Right hindlimb (tissue), 1 donor: ENCODE measurements at regions not wholly inside any gene's neighbourhood (a gene's known extent, or its start where the extent isn't known, plus 50 kb on each side); places are given as distances from the start of the nearest gene placed in this dataset.

Experiments
- DNase-seq: peaks from one replicate; pipeline ENCODE4 v3.0.0-alpha.2; 2018

DNA sequence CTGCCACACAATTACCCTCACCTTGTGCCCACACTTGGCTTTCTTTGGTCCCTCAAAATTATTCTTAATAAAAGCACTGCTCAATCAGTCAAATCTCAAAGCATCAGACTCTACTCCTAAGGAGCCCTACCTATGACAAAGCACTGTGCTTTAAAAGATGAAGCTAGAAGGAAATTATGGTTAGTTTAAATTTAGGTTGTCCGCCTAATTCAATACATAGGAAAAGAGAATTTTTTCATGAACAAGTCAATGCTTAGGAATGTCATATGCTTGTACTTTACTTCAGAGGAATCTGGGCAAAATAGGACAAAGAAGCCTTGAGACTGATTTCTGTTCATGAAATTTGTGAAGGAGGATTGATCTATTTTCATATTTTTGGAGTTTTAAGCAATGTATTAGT lies 726.4 kb upstream of the CDH2 start:
- no peak for DNase-seq

DNA sequence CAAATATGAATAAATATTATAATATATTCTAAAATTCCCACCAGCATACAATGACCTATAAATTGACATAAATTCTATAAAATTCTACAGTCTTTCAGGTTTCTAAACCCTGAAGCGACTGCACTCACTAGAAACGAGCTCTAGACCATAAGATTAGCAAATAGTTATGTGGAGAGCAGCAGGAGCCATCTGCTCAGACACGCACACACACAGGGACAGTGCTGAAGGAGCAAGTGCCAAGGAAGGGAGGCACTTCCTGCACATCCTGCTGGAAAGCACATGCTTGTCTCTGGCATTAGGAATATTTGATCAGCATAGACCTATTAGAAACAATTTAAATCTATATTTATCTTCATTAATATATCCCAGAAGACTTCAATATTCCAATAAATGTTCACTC lies 713.9 kb upstream of the CDH2 start:
- no peak for DNase-seq

DNA sequence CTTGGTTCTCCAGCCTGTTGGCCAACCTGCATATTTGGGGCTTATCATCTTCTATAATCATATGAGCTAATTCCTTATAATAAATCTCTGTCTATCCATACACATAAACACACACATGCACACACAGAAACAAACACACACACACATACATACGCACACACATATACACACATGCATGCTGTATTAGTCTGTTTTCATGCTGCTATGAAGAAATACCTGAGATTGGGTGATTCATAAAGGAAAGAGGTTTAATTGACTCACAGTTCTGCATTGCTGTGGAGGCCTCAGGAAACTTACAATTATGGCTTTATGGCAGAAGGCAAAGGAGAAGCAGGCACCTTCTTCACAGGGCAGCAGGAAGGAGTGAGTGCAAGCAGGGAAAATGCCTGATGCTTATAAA lies 707.4 kb upstream of the CDH2 start:
- DNase-seq, result no peak

DNA sequence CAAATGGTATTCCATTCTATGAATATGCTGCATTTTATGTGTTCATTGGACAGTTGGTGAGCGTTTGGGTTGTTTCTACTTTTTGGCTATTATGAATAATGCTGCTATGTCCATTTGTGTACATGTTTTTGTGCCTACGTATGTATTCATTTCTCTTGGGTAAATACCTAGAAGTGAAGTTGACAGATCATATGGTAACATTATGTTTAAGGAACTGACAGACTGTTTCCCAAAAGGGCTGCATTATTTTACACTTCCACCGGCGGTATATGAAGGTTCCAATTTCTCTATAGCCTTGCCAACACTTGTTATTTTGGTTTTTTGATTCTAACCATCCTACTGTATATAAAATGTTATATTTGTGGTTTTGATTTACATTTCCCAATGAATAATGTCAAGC lies 703.9 kb upstream of the CDH2 start:
- no peak for DNase-seq

DNA sequence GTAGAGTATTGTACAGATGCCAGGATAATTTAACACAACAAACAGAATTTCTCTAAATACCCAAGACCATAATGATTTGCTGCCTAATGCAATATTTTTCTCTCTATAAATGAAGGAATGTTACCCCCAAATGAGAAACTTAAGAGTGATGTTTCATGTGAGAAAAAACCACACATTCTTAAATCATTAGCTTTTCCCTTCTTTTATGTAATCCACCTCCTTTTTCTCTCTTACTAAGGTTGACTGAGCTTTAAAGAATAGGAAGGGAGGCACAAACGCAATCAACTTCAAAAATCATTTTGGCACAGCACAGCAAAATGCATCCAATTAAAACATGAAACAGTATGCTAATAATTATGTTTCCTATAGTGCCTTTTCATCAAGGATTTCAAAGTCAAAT lies 698.1 kb upstream of the CDH2 start:
- DNase-seq, result no peak

DNA sequence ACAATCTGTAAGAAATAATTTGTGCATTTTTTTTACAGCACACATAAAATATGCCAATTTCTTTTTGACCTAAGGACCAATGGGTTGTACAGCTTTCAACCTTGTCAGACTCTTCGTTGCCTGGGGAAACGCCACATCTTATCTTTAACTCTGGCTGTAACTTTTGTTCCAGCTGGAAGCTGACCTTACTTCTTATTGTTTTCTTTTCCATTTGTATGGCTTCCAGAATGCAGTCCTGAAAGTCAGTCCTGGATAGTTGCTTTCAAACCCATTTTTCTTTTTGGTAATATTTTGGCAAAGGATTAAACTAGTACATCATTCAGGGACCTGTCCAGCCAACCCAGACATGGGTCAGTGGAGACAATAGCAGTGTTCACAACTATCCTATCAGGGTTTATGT lies 686.5 kb upstream of the CDH2 start:
- DNase-seq, result no peak

DNA sequence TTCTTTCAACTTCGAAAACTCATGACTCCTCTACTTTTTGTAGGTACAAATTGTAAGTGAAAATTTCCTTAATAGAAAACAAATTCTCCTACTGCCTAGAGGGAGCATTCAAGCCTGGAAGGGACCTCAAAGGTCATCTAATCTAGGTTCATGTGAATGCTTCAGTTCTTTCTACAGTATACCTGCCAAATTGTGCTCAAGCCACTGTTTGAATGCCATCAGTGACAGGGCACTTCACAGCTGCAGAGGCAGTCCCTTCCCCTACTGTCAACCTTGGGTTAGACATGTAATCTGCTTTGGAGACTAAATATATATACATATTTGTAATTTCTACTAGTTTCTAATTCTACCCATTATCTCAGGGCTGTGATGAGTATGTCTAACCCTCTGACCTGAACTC lies 681.3 kb upstream of the CDH2 start:
- DNase-seq, result no peak

DNA sequence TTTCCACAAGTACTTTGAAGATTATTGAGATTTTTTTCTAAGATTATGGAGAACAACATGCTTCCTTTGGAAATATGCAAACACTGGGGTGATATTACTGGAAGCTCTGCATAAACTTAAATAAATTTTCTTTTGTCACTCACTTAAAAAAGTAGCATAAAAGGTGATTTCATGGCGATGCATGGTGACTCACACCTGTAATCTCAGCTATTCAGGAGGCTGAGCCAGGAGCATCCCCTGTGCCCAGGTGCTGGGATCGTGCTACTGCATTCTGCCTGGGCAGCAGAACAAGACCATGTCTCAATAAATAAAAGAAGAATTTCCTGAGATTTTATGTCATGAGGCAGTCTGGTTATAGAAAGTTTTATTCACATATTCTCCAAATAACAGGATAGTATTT lies 679.1 kb upstream of the CDH2 start:
- no peak for DNase-seq

DNA sequence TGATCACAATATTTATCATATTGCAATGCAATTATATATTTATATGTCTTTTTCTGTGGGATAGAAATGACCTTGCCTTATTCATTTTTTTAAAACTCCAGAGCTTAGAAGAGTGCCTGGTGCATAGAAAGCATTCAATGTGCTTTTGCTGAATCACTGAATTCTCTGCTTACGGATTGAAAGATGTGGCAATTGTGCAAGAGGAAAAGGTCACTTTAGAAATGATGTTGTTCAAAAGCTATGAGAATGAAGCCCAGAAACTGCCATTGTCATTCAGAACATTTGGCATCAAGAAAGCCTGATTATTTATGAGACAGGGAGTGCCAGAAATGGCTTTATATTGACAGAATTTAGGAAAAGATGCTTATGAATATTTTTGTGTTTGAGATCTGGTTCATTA lies 678.6 kb upstream of the CDH2 start:
- no peak for DNase-seq

DNA sequence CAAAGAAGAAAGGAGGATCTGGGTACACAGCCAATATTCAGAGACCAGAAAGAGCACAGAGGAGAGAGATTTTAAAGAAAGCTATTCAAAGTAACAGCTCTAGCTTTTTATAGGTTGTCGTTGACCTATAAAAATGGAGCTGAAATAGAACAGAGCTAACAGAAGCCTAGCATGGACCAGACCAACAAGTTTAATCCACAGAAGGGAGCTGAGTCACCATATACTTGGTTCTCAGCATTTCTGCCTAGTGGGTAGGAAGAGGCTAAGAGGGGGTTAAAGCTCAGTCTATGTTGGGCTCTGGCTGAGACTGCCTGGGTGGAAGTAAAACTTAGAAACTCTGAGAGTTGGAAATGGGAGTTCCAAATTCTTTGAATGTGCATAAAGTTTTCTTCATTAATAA lies 678.0 kb upstream of the CDH2 start:
- DNase-seq, result no peak

DNA sequence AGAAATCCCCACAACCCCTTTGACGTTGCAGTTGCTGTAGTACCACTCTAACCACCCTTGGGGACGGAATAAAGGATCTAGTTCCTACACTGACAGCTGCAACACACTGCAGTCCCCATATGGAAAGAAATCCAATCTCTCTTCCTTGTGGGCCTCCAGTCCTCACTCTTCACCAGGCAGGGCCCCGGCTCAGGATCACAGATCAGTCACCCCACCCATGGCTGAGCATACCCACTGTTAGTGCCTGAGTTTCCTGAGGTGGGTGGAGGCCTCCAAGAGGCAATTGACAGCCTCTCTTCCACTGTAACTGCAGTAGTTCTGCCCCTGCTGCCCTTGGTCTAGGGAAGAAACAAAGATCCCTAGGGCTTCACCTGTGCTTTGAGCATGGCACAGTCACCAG lies 670.0 kb upstream of the CDH2 start:
- no peak for DNase-seq

DNA sequence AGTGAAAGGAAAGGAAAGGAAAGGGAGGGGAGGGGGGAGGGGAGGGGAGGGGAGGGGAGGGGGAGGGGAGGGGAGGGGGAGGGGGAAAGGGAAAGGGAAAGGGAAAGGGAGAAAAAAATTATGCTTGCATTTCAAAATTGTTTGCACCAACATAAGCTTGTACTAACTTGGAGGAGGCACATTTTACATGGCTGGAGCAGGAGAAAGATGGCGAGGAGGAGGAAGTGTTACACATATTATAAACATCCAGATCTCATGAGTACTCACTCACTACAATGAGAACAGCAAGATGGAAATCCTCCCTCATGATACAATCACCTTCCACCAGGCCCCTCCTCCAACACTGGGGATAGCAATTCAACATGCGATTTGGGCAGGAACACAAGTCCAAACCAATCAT lies 660.2 kb upstream of the CDH2 start:
- no peak for DNase-seq

DNA sequence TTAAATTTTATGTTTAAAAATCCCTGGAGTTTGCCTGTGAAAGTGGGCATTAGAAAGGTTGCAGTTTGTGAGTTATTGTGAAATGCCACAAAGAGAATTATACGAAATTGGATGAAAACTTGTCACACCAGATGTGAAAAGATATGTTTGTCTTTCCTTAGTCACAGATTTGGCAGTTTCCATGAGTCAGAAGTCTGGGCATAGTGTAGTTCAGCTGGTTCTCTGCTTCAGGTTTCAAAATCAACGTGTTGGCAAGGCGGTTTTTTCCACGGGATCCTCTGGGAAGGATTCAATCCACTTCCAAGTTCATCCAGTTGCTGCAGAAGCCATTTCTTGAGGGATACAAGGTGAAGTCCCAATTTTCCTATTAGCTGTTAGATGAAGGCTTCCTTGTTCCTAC lies 658.0 kb upstream of the CDH2 start:
- DNase-seq, result no peak

DNA sequence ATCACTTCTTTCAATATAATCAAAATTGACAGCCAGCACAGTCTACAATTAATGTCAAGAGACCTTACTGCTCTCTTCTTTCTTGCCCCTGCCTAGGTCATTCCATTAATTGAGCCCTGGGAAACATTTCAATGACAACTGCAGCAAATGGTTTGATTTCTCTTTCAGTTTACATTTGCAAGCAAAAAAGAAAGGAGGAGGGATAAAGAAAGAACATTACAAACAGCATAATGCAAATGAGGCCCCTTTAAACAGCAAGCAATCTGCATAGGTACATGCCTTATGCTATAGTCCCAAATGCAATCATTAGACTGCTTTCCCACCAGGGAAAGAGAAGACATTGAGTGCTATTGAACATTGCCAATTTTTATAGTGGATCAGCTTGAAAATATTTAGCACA lies 655.0 kb upstream of the CDH2 start:
- no peak for DNase-seq

DNA sequence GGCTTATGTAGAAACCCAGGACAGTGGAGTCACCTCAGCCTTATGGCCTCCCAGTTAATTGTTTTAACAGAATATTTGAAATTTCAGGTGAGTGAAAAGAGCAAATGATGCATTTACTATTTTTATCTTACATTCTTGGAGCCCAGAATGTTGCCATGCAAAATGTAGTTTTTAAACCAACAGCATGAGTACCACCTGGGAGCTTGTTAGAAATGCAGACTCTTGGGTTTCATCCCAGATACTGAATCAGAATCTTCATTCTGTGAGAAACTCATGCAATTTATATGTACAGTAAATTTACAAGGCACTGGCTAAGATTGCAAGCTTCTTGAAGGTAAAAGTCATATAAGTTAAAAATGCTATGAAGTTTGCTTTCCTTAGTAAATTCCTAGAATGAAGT lies 654.5 kb upstream of the CDH2 start:
- DNase-seq, result no peak

DNA sequence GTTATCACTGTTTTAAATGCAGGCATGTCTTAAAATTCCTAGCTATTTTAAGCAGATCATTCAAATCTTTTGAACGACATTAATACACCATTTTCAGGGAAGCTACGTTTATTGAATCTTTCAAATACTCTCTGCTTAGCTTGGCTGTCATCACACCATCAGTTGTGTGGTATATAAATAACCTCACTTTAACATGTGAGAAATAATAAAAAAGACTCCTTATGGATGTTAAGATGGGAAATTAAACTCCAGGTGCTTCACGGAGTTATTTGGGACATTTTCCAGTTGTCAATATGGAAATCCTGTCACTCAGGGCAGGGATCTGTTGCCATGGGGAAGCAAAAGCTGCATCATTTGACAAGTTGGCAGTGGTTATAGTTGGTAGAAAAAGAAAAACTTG lies 649.2 kb upstream of the CDH2 start:
- no peak for DNase-seq

DNA sequence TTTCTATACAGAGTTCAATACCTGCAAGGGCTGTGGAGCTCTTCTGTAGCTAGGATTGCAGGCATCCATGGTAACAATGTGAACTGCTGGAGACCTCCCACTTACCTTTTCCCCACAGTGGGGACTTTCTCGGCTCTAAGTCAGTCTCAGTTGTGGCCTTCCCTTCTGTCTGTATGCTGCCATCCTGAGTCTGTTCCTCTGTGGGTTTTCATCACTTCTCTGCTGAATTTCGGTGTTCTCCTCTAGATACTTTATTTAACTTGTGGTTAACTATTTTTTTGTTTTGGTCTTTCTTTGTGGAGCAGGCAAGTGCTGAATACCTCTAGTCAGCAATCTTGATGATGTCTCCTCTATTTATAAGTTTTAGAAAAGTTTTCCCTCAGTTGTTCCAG lies 647.2 kb upstream of the CDH2 start:
- no peak for DNase-seq

DNA sequence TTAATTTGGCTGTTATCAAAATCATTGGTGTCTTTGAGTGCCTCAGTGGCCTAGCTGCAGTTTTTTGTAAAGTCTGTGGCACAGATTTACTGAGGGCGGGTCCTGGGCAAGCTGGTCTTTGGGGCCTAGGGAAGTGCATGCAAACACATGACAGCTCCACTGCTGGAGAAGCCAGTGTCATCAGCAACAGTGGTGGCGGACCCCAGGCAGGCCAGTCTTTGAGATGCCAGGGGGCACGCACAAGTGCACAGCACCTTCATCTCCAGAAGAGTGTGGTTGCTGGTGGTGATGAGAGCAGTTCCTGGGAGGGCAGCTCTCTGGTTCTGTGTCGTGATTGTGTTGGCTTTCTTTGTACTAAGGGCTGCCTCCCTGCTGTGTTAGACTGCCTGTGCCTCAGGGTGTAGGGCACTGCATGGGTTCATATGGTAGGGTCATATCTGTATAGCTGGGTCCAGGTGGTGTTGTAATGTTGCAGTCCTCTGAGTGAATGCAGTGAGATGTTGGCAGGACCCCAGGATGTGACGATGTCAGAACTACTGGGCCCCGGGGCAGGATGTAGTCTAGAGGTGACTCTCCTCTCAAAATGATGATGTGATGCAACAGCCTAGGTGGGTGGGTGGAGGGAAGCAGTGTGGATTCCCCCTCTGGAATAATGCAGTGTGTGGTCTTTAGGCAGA lies 646.7 kb upstream of the CDH2 start:
- no peak for DNase-seq

DNA sequence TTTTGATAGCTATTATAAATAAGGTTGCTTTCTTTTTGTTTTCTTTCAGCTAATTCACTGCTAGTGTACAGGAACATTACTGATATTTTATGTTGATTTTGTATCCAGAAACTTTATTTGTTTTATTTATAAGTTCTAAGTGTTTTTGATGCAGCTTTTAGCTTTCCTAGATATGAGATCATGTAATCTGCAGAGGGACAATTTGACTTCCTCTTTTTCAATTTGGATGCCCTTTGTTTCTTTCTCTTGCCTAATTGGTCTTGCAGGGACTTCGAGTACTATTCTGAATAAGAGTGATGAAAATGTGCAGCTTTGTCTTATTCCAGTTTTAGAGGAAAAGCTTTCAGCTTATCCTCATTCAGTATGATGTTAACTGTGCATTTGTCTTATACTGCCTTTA lies 643.4 kb upstream of the CDH2 start:
- no peak for DNase-seq

DNA sequence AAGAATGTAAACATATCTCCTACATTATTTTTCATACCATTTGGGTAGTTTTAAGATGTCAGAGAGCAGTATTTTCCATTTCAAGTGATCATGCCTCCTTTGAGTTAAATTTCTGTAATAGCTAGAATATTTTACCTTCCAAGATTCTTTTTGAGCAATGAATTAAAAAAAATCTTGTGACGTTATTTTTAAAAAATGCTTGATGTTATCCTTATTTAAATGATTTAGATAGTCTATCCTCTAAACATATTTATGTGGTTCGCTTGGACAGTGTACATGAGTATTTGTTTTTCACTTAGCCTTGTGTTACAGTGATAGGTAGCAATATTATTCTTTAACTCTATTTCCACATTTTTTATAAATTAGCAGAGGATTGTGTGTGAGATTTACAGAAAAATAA lies 639.2 kb upstream of the CDH2 start:
- no peak for DNase-seq

DNA sequence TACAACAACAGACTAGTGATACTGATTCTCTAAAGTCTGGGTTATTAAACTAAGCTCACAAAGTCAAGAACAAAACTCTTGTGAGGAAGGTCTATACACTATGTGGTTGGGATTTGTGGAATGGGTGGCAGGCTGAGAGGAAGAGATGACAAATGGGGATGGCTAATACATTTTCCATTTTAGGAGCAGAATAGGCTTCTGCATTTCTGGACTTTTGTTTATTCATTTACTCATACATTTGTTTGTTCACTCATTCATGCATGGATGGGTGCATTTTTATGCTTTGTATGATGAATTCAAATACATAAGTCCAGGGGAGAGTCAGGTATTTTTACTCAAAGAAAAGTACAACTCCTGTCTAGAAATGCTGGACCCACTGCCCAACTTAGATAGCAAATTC lies 637.4 kb upstream of the CDH2 start:
- no peak for DNase-seq

DNA sequence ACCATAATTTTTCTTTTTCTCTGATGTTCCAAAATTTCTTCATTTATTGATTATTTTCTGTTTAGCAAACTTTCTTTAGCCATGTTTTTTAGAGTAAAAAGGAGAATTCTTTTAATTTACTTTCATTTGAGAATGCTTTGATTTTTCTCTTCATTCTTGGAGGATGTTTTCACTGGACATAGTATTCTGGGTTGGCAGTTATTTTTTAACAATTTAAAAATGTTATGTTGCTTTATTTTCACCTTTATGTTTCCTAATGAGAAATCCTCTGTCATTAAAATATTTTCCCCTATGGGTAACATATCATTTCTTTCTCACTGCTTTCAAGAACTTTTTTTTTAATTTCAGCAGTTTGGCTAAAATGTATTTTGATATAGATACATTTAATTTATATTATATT lies 631.4 kb upstream of the CDH2 start:
- no peak for DNase-seq

DNA sequence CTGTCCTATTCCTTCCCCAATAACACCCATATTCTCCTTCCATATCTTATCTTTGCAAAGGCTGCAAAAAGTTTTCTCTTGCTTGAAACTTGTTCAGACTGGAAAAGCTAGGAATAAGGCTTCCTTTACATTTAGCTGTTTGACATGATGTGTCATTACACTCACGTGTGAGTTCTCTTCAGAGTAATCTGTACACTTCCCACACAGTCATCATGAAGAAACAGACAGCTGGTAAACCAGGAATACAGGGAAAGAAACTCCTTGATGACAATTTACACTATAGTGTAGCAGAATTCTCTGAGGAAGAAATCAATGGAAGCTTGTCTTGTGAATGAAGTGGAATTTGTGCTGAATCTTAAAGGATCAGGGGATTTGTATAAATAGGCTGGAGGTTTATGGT lies 628.6 kb upstream of the CDH2 start:
- no peak for DNase-seq

DNA sequence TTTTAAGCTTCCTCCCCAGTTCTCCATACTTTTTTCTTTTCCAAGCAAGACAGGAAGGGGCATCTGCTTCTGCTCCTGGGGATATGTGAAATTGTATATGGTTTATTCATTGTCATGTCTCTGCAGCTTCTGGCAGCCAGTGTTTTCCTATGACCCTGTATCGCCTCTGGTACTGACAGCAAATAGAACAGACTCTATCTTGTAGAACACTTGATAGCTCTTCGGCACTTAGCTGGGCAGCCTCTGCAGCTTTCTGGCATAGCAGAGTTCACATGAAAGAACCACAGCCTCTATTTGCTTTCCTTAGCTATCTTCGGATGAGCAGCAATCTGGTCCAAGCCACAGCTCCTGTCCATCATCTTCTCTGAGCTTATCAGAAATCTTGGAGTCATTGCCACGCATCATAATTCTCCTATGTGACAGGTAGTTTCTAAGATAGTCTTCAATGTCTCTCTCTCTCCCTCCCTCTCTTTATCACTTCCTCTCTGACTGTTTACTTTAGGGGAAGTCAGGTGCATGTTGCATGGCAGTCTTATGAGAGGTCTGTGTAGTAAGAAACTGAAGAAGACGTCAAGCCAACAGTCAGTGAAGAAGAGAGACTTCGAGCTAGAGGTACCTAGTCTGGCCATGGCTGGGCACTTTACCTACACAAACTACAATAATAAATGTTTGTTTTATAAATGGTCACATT lies 627.7 kb upstream of the CDH2 start:
- no peak for DNase-seq

DNA sequence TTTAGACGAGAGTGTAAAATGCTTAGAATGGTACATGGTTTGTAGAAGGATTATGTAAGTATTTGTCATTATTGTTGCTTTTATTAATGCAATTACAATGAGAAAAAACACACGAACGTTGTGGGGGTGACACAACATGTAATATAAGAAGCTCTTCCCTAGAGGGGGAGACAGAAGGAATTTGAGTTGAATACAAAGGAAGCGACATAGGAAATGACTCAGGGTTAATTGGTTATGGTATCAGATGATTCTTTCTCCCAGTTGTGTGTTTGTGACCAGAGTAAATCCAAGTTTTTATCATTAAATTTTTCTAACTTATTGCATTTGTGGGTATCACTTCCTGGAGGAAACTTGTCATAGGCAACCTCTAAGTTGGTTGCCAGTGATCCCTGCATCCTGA lies 625.6 kb upstream of the CDH2 start:
- DNase-seq, result no peak
